ENCODE measurements at regions not wholly inside any gene's neighbourhood (a gene's known extent, or its start where the extent isn't known, plus 50 kb on each side); places are given as distances from the start of the nearest gene placed in this dataset.

GRCh38 chr5:124060413-124061067 lies 548.6 kb downstream of the CSNK1G3 start:
- TF ChIP-seq CTCF (IDR thresholded peaks at IDR 0.05; ENCODE audit: low read depth, low read length, missing input control) (no peak), MAX (IDR thresholded peaks at IDR 0.05) (no peak), HNF4A (conservative IDR thresholded peaks at IDR 0.05) (no peak), NR2F2 (IDR thresholded peaks at IDR 0.05) (no peak), JUND (IDR thresholded peaks at IDR 0.05) (no peak), YY1 (IDR thresholded peaks at IDR 0.05) (no peak), TAF1 (conservative IDR thresholded peaks at IDR 0.05) (no peak)
